ENCODE measurements at regions not wholly inside any gene's neighbourhood (a gene's known extent, or its start where the extent isn't known, plus 50 kb on each side); places are given as distances from the start of the nearest gene placed in this dataset.

GRCh38 chr15:39247574-39247973 is 333.3 kb upstream of the THBS1 start:
- no peak for TF ChIP-seq CTCF (IDR thresholded peaks at IDR 0.05; ENCODE audit: control extremely low read depth, extremely low read depth, low read depth, missing control alignments)
- DNase-seq (ENCODE audit: extremely low spot score) = no peak
- ChIA-PET POLR2A (no interaction called here), CTCF (no interaction called here)

GRCh38 chr15:39248204-39248603 is 332.7 kb upstream of the THBS1 start:
- ChIA-PET POLR2A (no interaction called here), CTCF (no interaction called here)
- TF ChIP-seq CTCF (IDR thresholded peaks at IDR 0.05; ENCODE audit: control extremely low read depth, extremely low read depth, low read depth, missing control alignments) = no peak
- DNase-seq (ENCODE audit: extremely low spot score) = no peak

- no peak for DNase-seq (ENCODE audit: extremely low spot score)
- POLR2A ChIA-PET = no interaction called here
- no peak for TF ChIP-seq CTCF (IDR thresholded peaks at IDR 0.05; ENCODE audit: control extremely low read depth, extremely low read depth, low read depth, missing control alignments)
- CTCF ChIA-PET = interaction anchor here (1.3 to 1.4 kb wide), 2 partner anchors 20 to 24 kb away, joined by 3 read pairs; no protein-coding TSS in a partner anchor
Measured at GRCh38 chr15:39250001-39250400, 330.9 kb upstream of the THBS1 start.

GRCh38 chr15:39250460-39251186 is 330.3 kb upstream of the THBS1 start:
- no peak for TF ChIP-seq CTCF (IDR thresholded peaks at IDR 0.05; ENCODE audit: control extremely low read depth, extremely low read depth, low read depth, missing control alignments)
- DNase-seq (ENCODE audit: extremely low spot score) = no peak
- CTCF ChIA-PET = interaction anchor here (1.4 kb wide), 1 partner anchor 23 kb away, joined by 3 read pairs; no protein-coding TSS in a partner anchor
- POLR2A ChIA-PET = interaction anchor here (0.6 kb wide), 1 partner anchor 25 kb away, joined by 5 read pairs; no protein-coding TSS in a partner anchor

GRCh38 chr15:39251413-39252133 is 329.3 kb upstream of the THBS1 start:
- TF ChIP-seq CTCF (IDR thresholded peaks at IDR 0.05; ENCODE audit: control extremely low read depth, extremely low read depth, low read depth, missing control alignments) = no peak
- DNase-seq (ENCODE audit: extremely low spot score) = no peak
- ChIA-PET CTCF (no interaction called here), POLR2A (interaction anchor here (0.6 kb wide), 1 partner anchor 26 kb away, joined by 5 read pairs; no protein-coding TSS in a partner anchor)

GRCh38 chr15:39252134-39252470 is 328.8 kb upstream of the THBS1 start:
- TF ChIP-seq CTCF (IDR thresholded peaks at IDR 0.05; ENCODE audit: control extremely low read depth, extremely low read depth, low read depth, missing control alignments) = no peak
- no peak for DNase-seq (ENCODE audit: extremely low spot score)
- CTCF ChIA-PET = no interaction called here
- POLR2A ChIA-PET = no interaction called here

Measured in GM10248 (cell line).